Nephron (organoid): ENCODE measurements at regions not wholly inside any gene's neighbourhood (a gene's known extent, or its start where the extent isn't known, plus 50 kb on each side); places are given as distances from the start of the nearest gene placed in this dataset.

Experiments used
- H3K27ac Mint-ChIP-seq, 3 experiments: 2 replicates each; pipeline ENCODE4 v1.8.0; 2020; ENCODE audit warnings: mixed read lengths in 3 of 3, mild to moderate bottlenecking in 2 of 3, moderate library complexity in 1 of 3
- H3K27me3 Mint-ChIP-seq: 2 replicates; pipeline ENCODE4 v1.8.0; 2021; ENCODE audit warnings: low read depth, mild to moderate bottlenecking, moderate library complexity, mixed read lengths
- H3K36me3 Mint-ChIP-seq: 2 replicates; pipeline ENCODE4 v1.8.0; 2020; ENCODE audit warnings: low read depth, mixed read lengths
- H3K4me1 Mint-ChIP-seq: 2 replicates; pipeline ENCODE4 v1.8.0; 2020; ENCODE audit warnings: mixed read lengths
- H3K4me3 Mint-ChIP-seq, 3 experiments: 2 replicates each; pipeline ENCODE4 v1.8.0; 2020; ENCODE audit warnings: mild to moderate bottlenecking in 3 of 3, mixed read lengths in 3 of 3, moderate library complexity in 2 of 3
- H3K9me3 Mint-ChIP-seq: 2 replicates; pipeline ENCODE4 v1.8.0; 2020; ENCODE audit warnings: mixed read lengths
- TF ChIP-seq, protein P1 (sequence below), 3 experiments: fragments of 200-600 bp; sonication (generic); IDR thresholded peaks; one replicate each; pipeline ENCODE4 v1.5.0; 2021; ENCODE audit warnings: antibody characterized with exemption in 3 of 3; ENCODE audit not compliant: unreplicated experiment in 3 of 3

DNA sequence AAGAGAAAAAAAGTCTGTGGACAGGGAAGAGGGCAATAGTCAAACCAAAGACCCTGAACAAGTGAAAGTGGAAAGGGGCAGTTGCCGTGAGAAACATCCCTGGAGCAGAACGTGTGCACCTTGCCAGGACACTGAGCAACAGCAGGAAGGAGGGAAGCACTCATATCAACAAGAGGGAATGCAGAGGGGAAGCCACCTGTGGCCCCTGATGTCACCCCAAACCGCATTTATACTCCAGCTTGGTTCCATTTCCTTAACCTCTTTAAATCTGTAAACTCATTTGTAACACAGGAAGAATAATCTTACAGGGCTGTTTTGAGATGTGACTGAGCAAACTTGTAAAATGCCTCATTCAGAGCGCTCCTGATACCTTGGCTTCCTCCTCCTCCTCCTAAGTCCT, 698.8 kb downstream of the DIAPH3 start:
- Mint-ChIP-seq H3K9me3 (peaks cover 7% of the 10 kb centered on the region), H3K4me3 (no peak overlapping the region), H3K4me1 (no peaks in the 10 kb centered on the region), H3K36me3 (no peaks in the 10 kb centered on the region), H3K27ac (no peak overlapping the region), H3K27me3 (peaks cover 5% of the 10 kb centered on the region)
- TF ChIP-seq, protein P1, sequence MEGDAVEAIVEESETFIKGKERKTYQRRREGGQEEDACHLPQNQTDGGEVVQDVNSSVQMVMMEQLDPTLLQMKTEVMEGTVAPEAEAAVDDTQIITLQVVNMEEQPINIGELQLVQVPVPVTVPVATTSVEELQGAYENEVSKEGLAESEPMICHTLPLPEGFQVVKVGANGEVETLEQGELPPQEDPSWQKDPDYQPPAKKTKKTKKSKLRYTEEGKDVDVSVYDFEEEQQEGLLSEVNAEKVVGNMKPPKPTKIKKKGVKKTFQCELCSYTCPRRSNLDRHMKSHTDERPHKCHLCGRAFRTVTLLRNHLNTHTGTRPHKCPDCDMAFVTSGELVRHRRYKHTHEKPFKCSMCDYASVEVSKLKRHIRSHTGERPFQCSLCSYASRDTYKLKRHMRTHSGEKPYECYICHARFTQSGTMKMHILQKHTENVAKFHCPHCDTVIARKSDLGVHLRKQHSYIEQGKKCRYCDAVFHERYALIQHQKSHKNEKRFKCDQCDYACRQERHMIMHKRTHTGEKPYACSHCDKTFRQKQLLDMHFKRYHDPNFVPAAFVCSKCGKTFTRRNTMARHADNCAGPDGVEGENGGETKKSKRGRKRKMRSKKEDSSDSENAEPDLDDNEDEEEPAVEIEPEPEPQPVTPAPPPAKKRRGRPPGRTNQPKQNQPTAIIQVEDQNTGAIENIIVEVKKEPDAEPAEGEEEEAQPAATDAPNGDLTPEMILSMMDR (IDR thresholded peaks at IDR 0.05; ENCODE audit: unreplicated experiment in 3 of 3): no peak

DNA sequence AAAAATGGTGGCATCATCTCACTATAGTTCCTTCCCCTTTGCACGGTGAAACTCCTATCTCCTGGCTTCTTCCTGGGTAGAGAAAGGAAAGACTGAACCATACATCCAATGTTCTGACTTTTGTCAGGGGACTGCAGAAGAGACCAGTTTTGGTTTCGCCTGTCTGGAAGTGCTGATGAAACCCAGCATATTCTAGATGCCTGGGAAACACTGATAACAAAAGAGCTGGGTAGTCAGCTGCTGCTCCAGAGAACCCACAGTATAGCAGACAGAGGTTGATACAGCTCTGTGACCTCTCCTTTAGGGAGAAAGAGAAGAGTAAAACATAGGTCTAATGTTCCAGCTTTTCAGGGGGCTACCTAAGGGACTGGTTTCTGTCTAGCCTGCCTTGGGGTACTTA, 695.3 kb downstream of the DIAPH3 start:
- TF ChIP-seq, protein P1 (IDR thresholded peaks at IDR 0.05; ENCODE audit: unreplicated experiment in 3 of 3): no peak
- Mint-ChIP-seq H3K9me3 (peaks cover 7% of the 10 kb centered on the region), H3K4me1 (no peaks in the 10 kb centered on the region), H3K4me3 (no peak overlapping the region), H3K36me3 (no peaks in the 10 kb centered on the region), H3K27me3 (peaks cover 5% of the 10 kb centered on the region), H3K27ac (no peak overlapping the region)

DNA sequence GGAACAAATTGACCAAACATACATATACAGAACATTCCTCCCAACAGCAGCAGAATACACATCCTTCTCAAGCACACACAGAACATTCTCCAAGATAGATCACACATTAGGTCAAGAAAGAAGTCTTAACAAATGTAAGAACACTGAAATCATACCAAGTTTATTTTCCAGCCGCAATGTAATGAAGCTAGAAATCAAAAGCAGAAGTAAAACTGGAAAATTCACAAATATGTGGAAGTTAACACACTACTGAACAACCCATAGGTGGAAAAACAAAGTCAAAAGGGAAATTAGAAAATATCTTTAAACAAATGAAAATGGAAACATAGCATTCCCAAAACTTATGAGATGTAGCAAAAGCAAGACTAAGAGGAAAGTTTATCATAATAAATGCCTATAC, 692.6 kb downstream of the DIAPH3 start:
- no peaks in the 10 kb centered on the region for H3K27me3 Mint-ChIP-seq

DNA sequence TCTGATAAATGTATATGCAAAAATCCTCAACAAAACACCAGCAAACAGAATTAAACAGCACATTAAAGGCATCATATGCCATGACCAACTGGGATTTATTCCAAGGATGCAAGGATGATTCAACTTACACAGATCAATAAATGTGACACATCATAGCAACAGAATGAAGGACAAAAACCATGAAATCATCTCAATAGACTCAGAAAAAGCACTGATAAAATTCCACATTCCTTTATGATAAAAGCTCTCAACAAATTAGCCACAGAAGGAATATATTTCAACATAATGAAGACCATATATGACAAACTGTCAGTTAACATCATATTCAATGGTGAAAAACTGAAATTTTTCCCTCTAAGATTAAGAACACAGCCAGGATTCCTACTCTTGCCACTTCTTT, 691.6 kb downstream of the DIAPH3 start:
- Mint-ChIP-seq H3K4me3 (no peak overlapping the region), H3K27ac (no peak overlapping the region), H3K4me1 (peaks cover 4% of the 10 kb centered on the region), H3K27me3 (no peaks in the 10 kb centered on the region), H3K36me3 (no peaks in the 10 kb centered on the region), H3K9me3 (peaks cover 7% of the 10 kb centered on the region)
- TF ChIP-seq, protein P1 (IDR thresholded peaks at IDR 0.05; ENCODE audit: unreplicated experiment in 3 of 3): no peak

More for the DNA sequence above, 692.6 kb downstream of the DIAPH3 start:
- H3K36me3 Mint-ChIP-seq: no peaks in the 10 kb centered on the region
- peaks cover 7% of the 10 kb centered on the region for H3K9me3 Mint-ChIP-seq
- TF ChIP-seq, protein P1 (IDR thresholded peaks at IDR 0.05; ENCODE audit: unreplicated experiment in 3 of 3): no peak
- no peak overlapping the region for H3K4me3 Mint-ChIP-seq
- H3K27ac Mint-ChIP-seq: no peak overlapping the region
- H3K4me1 Mint-ChIP-seq: no peaks in the 10 kb centered on the region

DNA sequence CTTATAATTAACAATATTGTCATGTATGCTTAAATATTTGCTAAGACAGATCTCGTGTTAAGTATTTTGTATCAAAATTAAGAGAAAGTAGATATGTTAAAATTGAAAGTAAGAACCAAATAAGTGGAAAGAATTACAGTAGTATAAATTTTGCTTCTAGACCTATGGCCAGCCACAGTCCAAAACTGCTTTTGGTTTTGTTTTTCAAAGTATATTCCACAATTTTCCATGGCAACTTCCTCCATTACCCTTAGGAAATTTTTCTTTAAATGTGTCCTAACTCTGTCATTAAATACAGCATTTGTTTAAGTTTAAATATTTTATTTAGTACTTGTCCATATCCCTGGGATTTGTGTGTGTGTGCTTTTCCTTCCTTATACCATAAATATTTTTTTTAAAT, 689.0 kb downstream of the DIAPH3 start:
- no peak overlapping the region for H3K27ac Mint-ChIP-seq
- peaks cover 12% of the 10 kb centered on the region for H3K4me1 Mint-ChIP-seq
- H3K36me3 Mint-ChIP-seq: no peaks in the 10 kb centered on the region
- TF ChIP-seq, protein P1 (IDR thresholded peaks at IDR 0.05; ENCODE audit: unreplicated experiment in 3 of 3): no peak
- H3K27me3 Mint-ChIP-seq: no peaks in the 10 kb centered on the region
- no peaks in the 10 kb centered on the region for H3K9me3 Mint-ChIP-seq
- H3K4me3 Mint-ChIP-seq: no peak overlapping the region

DNA sequence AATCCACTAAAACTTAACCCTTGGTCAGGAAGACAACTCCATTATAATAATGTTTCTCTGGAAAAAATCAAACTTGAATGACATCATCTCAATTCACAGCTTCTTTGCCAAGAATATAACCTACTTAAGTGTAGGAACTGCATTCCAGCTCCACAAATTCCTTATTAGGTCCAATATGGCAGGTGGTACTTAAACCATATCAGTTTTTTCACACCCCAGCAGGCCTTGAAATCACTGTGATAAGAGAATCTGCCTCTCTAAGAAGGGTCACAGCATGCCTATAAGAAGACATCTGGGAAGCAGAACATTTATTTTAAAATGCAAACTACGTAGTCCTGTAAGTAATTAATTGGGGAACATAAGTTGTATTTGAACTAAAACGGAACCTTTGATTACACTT, 687.8 kb downstream of the DIAPH3 start:
- Mint-ChIP-seq H3K9me3 (no peaks in the 10 kb centered on the region), H3K36me3 (no peaks in the 10 kb centered on the region), H3K4me3 (no peak overlapping the region), H3K27ac (no peak overlapping the region), H3K4me1 (peaks cover 24% of the 10 kb centered on the region), H3K27me3 (no peaks in the 10 kb centered on the region)
- TF ChIP-seq, protein P1 (IDR thresholded peaks at IDR 0.05; ENCODE audit: unreplicated experiment in 3 of 3): no peak
